OCI-LY1 (cell line): ENCODE measurements at regions not wholly inside any gene's neighbourhood (a gene's known extent, or its start where the extent isn't known, plus 50 kb on each side); places are given as distances from the start of the nearest gene placed in this dataset.

ENCODE experiments used
- H2AFZ ChIP-seq: fragments of 200-600 bp; sonication (generic), shearing (Covaris generic); 2 replicates; pipeline ENCODE4 v1.6.0; 2014; ENCODE audit warnings: antibody characterized with exemption, mild to moderate bottlenecking, low read length
- H3F3A ChIP-seq: fragments of 200-600 bp; sonication (generic), shearing (Covaris generic); 2 replicates; pipeline ENCODE4 v1.6.0; 2014; ENCODE audit warnings: mild to moderate bottlenecking, antibody characterized with exemption, low read length, moderate library complexity; ENCODE audit not compliant: insufficient read depth
- H3K27ac ChIP-seq: fragments of 200-600 bp; sonication (generic); 2 replicates; pipeline ENCODE4 v1.5.1; 2014; ENCODE audit warnings: low read length, mixed run types, mild to moderate bottlenecking, low read depth; ENCODE audit not compliant: poor library complexity, severe bottlenecking
- H3K27me3 ChIP-seq: fragments of 200-600 bp; sonication (generic); 2 replicates; pipeline ENCODE4 v1.6.0; 2014; ENCODE audit warnings: antibody characterized with exemption, mild to moderate bottlenecking, low read length, moderate library complexity; ENCODE audit not compliant: insufficient read depth
- H3K36me3 ChIP-seq: fragments of 200-600 bp; sonication (generic); 2 replicates; pipeline ENCODE4 v1.6.1; 2014; ENCODE audit warnings: mild to moderate bottlenecking, antibody characterized with exemption, low read length, moderate library complexity, mixed read lengths; ENCODE audit not compliant: insufficient read depth
- H3K4me1 ChIP-seq: fragments of 200-600 bp; sonication (generic); 2 replicates; pipeline ENCODE4 v1.5.1; 2014; ENCODE audit warnings: mild to moderate bottlenecking, low read length, moderate library complexity; ENCODE audit not compliant: insufficient read depth, severe bottlenecking
- H3K4me2 ChIP-seq: fragments of 200-600 bp; sonication (generic), shearing (Covaris generic); 2 replicates; pipeline ENCODE4 v1.6.1; 2014; ENCODE audit warnings: low read length
- H3K4me3 ChIP-seq: fragments of 200-600 bp; sonication (generic); 2 replicates; pipeline ENCODE4 v1.5.1; 2014; ENCODE audit warnings: low read length, low read depth, mild to moderate bottlenecking, mixed read lengths; ENCODE audit not compliant: poor library complexity, severe bottlenecking
- H3K79me2 ChIP-seq: fragments of 200-600 bp; shearing (Covaris generic); 2 replicates; pipeline ENCODE4 v1.6.1; 2016; ENCODE audit warnings: mixed run types, low read length, mixed read lengths; ENCODE audit not compliant: insufficient read depth
- H3K9ac ChIP-seq: fragments of 200-600 bp; sonication (generic), shearing (Covaris generic); 2 replicates; pipeline ENCODE4 v1.6.1; 2014; ENCODE audit warnings: mild to moderate bottlenecking, low read length, mixed read lengths
- H3K9me2 ChIP-seq: fragments of 200-600 bp; sonication (generic), shearing (Covaris generic); 2 replicates; pipeline ENCODE4 v1.6.1; 2014; ENCODE audit warnings: low read depth, mild to moderate bottlenecking, low read length, mixed read lengths
- H3K9me3 ChIP-seq: fragments of 200-600 bp; shearing (Covaris generic); 2 replicates; pipeline ENCODE4 v1.6.1; 2014; ENCODE audit warnings: low read length, mixed read lengths
- H4K20me1 ChIP-seq: fragments of 200-600 bp; sonication (generic), shearing (Covaris generic); 2 replicates; pipeline ENCODE4 v1.6.0; 2016; ENCODE audit warnings: mild to moderate bottlenecking, low read length; ENCODE audit not compliant: insufficient read depth
- CTCF ChIP-seq: fragments of 200-600 bp; sonication (generic), shearing (Covaris generic); IDR thresholded peaks from 2 replicates; pipeline ENCODE4 v1.5.1; 2017; ENCODE audit warnings: mild to moderate bottlenecking, antibody characterized with exemption, low read length, moderate library complexity, mixed read lengths
- EZH2 ChIP-seq: fragments of 200-600 bp; sonication (generic), shearing (Covaris generic); IDR thresholded peaks from 2 replicates; pipeline ENCODE4 v1.8.0; 2017; ENCODE audit warnings: borderline replicate concordance, mixed run types, mild to moderate bottlenecking, antibody characterized with exemption, low read length, moderate library complexity, mixed read lengths

GRCh38 chr5:61894046-61894445 is 412.0 kb upstream of the KIF2A start:
- Histone ChIP-seq H2AFZ (no peak overlapping the region), H3K27ac (no peak overlapping the region), H3K4me1 (no peaks in the 10 kb centered on the region), H3K36me3 (no peaks in the 10 kb centered on the region), H3F3A (no peaks in the 10 kb centered on the region), H3K9me2 (no peaks in the 10 kb centered on the region), H3K4me2 (no peak overlapping the region), H3K9ac (no peak overlapping the region), H4K20me1 (no peaks in the 10 kb centered on the region), H3K27me3 (no peaks in the 10 kb centered on the region), H3K4me3 (no peak overlapping the region), H3K79me2 (no peaks in the 10 kb centered on the region), H3K9me3 (0 out of 2 replicates have a peak, but pooled peaks cover 3% of the 10 kb centered on the region)
- TF ChIP-seq CTCF (no peak), EZH2 (no peak)

GRCh38 chr5:61896811-61897210 is 409.2 kb upstream of the KIF2A start:
- H3K4me2 ChIP-seq = no peak overlapping the region
- H4K20me1 ChIP-seq = no peaks in the 10 kb centered on the region
- H3K9ac ChIP-seq = no peak overlapping the region
- no peaks in the 10 kb centered on the region for H3K9me2 ChIP-seq
- no peak for TF ChIP-seq CTCF
- H3K36me3 ChIP-seq = no peaks in the 10 kb centered on the region
- no peaks in the 10 kb centered on the region for H3K79me2 ChIP-seq
- no peaks in the 10 kb centered on the region for H3F3A ChIP-seq
- H2AFZ ChIP-seq = no peak overlapping the region
- no peaks in the 10 kb centered on the region for H3K4me1 ChIP-seq
- H3K27me3 ChIP-seq = no peaks in the 10 kb centered on the region
- H3K9me3 ChIP-seq = 0 out of 2 replicates have a peak, but pooled peaks cover 3% of the 10 kb centered on the region
- no peak overlapping the region for H3K27ac ChIP-seq
- H3K4me3 ChIP-seq = no peak overlapping the region

GRCh38 chr5:61897251-61897650 is 408.8 kb upstream of the KIF2A start:
- no peak overlapping the region for H2AFZ ChIP-seq
- H3K27ac ChIP-seq = no peak overlapping the region
- no peaks in the 10 kb centered on the region for H4K20me1 ChIP-seq
- no peak overlapping the region for H3K4me2 ChIP-seq
- H3K4me3 ChIP-seq = no peak overlapping the region
- no peaks in the 10 kb centered on the region for H3K9me2 ChIP-seq
- H3K9ac ChIP-seq = no peak overlapping the region
- H3F3A ChIP-seq = no peaks in the 10 kb centered on the region
- H3K79me2 ChIP-seq = no peaks in the 10 kb centered on the region
- TF ChIP-seq CTCF (no peak), EZH2 (no peak)
- 0 out of 2 replicates have a peak, but pooled peaks cover 3% of the 10 kb centered on the region for H3K9me3 ChIP-seq
- no peaks in the 10 kb centered on the region for H3K36me3 ChIP-seq
- H3K4me1 ChIP-seq = no peaks in the 10 kb centered on the region
- no peaks in the 10 kb centered on the region for H3K27me3 ChIP-seq
